ENCODE measurements at regions not wholly inside any gene's neighbourhood (a gene's known extent, or its start where the extent isn't known, plus 50 kb on each side); places are given as distances from the start of the nearest gene placed in this dataset.

DNA sequence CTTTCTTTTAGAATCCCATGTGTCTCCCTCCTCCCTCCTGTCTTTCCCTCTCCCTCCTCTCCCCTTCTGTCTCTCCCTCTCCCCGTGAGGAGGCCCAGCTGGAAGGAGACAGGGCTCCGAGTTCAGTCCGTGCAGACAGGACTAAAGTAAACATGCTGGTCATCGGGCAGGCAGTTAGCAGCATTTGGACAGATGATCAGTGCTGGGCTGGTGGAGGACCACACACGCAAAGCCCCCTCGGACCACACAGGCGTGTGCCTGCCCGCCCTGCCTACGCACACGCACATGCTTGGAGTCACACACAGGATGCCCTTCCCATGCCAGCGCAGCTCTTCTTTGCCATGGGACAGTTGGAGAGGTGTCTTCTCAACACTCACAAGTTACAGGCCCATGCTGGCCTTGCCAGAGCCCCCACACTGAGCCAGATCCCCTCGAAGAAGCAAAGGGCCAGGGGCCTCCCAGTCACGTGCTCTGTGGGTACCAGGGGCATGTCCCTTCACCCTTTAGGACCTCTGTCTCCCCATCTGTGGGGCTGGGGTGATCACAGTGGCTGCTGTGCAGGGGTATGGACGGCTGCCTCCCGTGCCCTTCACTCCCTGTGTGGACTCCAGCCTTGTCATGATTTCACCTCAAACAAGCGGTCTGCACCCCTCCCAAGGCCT lies 215.7 kb upstream of the FOXF1 start:
- DNase-seq, result no peak
- ATAC-seq, result peak in 1 of 2 donors; percentile 39
- peaks cover 49% of the 10 kb centered on the region for H3K27me3 ChIP-seq (ENCODE audit: low read depth)
- H3K9me3 ChIP-seq, result no peaks in the 10 kb centered on the region
- H3K27ac ChIP-seq, result no peak overlapping the region
- H3K36me3 ChIP-seq, result no peaks in the 10 kb centered on the region
- H3K4me1 ChIP-seq, result no peaks in the 10 kb centered on the region
- H3K4me3 ChIP-seq, result no peak overlapping the region
- TF ChIP-seq, protein P1, sequence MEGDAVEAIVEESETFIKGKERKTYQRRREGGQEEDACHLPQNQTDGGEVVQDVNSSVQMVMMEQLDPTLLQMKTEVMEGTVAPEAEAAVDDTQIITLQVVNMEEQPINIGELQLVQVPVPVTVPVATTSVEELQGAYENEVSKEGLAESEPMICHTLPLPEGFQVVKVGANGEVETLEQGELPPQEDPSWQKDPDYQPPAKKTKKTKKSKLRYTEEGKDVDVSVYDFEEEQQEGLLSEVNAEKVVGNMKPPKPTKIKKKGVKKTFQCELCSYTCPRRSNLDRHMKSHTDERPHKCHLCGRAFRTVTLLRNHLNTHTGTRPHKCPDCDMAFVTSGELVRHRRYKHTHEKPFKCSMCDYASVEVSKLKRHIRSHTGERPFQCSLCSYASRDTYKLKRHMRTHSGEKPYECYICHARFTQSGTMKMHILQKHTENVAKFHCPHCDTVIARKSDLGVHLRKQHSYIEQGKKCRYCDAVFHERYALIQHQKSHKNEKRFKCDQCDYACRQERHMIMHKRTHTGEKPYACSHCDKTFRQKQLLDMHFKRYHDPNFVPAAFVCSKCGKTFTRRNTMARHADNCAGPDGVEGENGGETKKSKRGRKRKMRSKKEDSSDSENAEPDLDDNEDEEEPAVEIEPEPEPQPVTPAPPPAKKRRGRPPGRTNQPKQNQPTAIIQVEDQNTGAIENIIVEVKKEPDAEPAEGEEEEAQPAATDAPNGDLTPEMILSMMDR (IDR thresholded peaks at IDR 0.05), result no peak
- intact Hi-C loops (cut with DNase I), result no loop called here

DNA sequence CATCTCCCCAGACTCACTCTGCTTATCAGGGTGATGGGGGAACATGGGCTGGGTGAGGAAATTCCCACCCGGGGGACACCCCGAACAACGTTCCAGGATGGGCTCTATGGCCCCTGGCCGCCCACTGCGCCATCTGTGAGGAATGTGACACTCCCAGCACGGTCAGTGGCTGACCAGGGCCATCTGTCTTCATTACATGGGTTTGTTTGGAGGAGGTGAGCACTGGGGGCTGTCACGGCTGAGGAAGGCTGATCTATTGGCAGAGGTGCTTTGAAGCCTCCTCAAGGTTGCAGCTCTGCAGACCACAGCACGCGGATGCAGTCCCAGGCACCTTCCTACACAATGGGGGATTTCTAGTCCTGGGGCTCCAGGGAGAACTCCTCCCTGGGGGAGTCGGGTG lies 214.1 kb upstream of the FOXF1 start:
- intact Hi-C loops (cut with DNase I), result no loop called here
- H3K36me3 ChIP-seq, result no peaks in the 10 kb centered on the region
- DNase-seq (no peak), ATAC-seq (no peak)
- peaks cover 57% of the 10 kb centered on the region for H3K27me3 ChIP-seq (ENCODE audit: low read depth)
- no peak overlapping the region for H3K27ac ChIP-seq
- TF ChIP-seq, protein P1 (IDR thresholded peaks at IDR 0.05), result no peak
- H3K4me3 ChIP-seq, result no peak overlapping the region
- H3K9me3 ChIP-seq, result no peaks in the 10 kb centered on the region
- H3K4me1 ChIP-seq, result peaks cover 3% of the 10 kb centered on the region

DNA sequence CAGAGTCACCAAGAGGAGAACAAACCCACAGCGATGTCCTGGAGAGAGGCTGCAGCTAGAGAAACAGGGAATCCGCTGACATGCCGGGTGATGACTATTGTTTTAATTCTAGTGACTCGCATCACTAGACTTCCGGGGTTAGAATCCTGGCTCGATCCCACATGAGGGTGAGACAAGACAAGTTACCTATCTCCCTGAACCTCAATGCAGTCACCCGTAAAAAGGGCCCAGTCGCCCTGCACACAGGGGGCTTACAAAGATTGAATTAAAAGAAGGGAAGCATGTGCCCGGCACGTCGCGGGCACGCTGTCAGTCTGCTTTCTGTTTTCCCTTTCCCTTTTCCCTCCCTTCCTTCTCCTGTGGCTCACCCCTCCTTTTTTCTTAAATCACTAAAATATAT lies 212.9 kb upstream of the FOXF1 start:
- H3K27me3 ChIP-seq (ENCODE audit: low read depth), result peaks cover 53% of the 10 kb centered on the region
- no peak for ATAC-seq
- H3K36me3 ChIP-seq, result no peaks in the 10 kb centered on the region
- H3K27ac ChIP-seq, result no peak overlapping the region
- no peaks in the 10 kb centered on the region for H3K9me3 ChIP-seq
- peaks cover 8% of the 10 kb centered on the region for H3K4me1 ChIP-seq
- H3K4me3 ChIP-seq, result no peak overlapping the region
- TF ChIP-seq, protein P1 (IDR thresholded peaks at IDR 0.05), result no peak
- no peak for DNase-seq
- intact Hi-C loops (cut with DNase I), result no loop called here

DNA sequence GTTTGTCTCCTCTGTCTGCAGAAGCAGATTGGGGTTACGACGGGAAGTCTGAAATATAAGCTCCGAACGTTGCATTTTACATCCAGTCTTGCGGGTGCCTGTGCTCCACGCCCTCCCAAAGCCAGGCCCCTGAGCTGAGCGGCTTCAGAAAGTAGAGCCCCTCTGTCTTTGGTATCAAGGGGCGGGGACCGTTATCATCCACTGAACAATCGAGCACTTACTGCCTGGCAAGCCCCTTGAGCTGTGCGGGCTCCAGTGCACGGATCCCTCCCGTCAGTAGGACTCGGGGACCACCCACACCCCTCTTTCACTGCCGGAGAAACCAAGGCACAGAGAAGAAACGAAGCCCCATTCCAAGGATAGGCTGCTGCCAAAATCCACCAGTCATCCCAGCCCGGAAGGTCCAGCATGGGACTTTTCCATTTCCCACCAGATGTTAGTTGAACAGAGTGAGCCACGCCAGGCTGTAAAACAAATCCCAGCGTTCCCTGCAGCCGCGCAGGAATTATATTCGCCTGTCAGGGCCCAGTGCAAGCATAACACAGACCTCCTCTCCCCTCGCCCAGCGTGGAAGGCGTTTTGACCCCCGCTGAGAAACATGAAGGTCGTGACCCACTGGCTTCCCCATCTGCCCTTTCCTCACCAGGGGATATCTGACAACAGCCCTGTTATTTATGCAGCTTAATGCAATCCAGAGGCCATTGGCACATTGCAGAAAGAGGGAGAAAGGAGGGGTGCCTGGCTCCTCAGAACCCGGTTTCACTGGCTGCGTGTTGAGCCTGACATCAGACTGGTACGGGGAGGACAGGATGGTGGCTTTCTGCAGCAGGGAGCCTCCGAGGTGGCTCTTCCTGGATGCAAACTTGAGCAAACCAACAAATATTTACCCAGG lies 212.2 kb upstream of the FOXF1 start:
- no peaks in the 10 kb centered on the region for H3K36me3 ChIP-seq
- H3K27me3 ChIP-seq (ENCODE audit: low read depth), result peaks cover 51% of the 10 kb centered on the region
- intact Hi-C loops (cut with DNase I), result no loop called here
- H3K4me1 ChIP-seq, result peaks cover 8% of the 10 kb centered on the region
- DNase-seq, result no peak
- TF ChIP-seq, protein P1 (IDR thresholded peaks at IDR 0.05), result no peak
- no peak for ATAC-seq
- no peak overlapping the region for H3K4me3 ChIP-seq
- peak overlapping the region; percentile 36 for H3K27ac ChIP-seq
- no peaks in the 10 kb centered on the region for H3K9me3 ChIP-seq

DNA sequence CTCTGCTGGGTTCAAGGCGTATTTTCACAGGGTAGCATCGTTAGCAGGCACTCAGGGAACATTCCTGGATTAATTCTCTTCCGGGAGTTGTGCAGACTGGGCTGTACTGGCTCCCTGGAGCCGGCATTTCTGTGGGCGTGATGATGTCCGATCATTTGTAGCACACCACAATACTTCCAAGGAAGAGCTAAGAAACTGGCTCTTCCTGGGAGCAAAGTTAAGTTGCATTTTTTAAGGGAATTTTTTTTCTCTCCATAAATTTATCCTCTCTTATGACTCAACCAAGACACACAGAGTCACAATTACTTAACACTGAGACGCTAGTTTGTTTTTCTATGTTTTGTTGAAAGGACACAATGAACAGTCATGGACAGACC lies 211.6 kb upstream of the FOXF1 start:
- Histone ChIP-seq H3K27ac (peak overlapping the region; percentile 36), H3K4me1 (peaks cover 8% of the 10 kb centered on the region), H3K27me3 (ENCODE audit: low read depth) (peaks cover 51% of the 10 kb centered on the region), H3K9me3 (no peaks in the 10 kb centered on the region), H3K36me3 (no peaks in the 10 kb centered on the region), H3K4me3 (no peak overlapping the region)
- TF ChIP-seq, protein P1 (IDR thresholded peaks at IDR 0.05), result no peak
- DNase-seq (no peak), ATAC-seq (no peak)
- intact Hi-C loops (cut with DNase I), result no loop called here
